MM.1S (cell line): ENCODE measurements at regions not wholly inside any gene's neighbourhood (a gene's known extent, or its start where the extent isn't known, plus 50 kb on each side); places are given as distances from the start of the nearest gene placed in this dataset.

ENCODE experiments used
- DNase-seq: peaks from one replicate; pipeline ENCODE4 v3.0.0-alpha.2; 2015
- H2AFZ ChIP-seq: fragments of 300-600 bp; sonication (generic); 2 replicates; pipeline ENCODE4 v1.6.0; 2016; ENCODE audit warnings: antibody characterized with exemption, low read length
- H3F3A ChIP-seq: fragments of 300-600 bp; sonication (generic); 2 replicates; pipeline ENCODE4 v1.6.1; 2016; ENCODE audit warnings: mild to moderate bottlenecking, antibody characterized with exemption, low read length, moderate library complexity, mixed read lengths; ENCODE audit not compliant: insufficient read depth
- H3K27ac ChIP-seq: fragments of 300-600 bp; sonication (generic); 2 replicates; pipeline ENCODE4 v1.5.1; 2016; ENCODE audit warnings: mild to moderate bottlenecking, low read length
- H3K27me3 ChIP-seq: fragments of 300-600 bp; sonication (generic); replicated peaks from 2 replicates; pipeline ENCODE4 v1.6.0; 2016; ENCODE audit warnings: low read length; ENCODE audit not compliant: insufficient read depth
- H3K36me3 ChIP-seq: fragments of 300-600 bp; sonication (generic); replicated peaks from 2 replicates; pipeline ENCODE4 v1.6.1; 2016; ENCODE audit warnings: mild to moderate bottlenecking, low read length, mixed read lengths; ENCODE audit not compliant: insufficient read depth
- H3K4me1 ChIP-seq: fragments of 300-600 bp; sonication (generic); 2 replicates; pipeline ENCODE4 v1.6.1; 2016; ENCODE audit warnings: low read length, mixed read lengths
- H3K4me2 ChIP-seq: fragments of 300-600 bp; sonication (generic); 2 replicates; pipeline ENCODE4 v1.6.0; 2016; ENCODE audit warnings: low read depth, low read length
- H3K4me3 ChIP-seq: fragments of 300-600 bp; sonication (generic); 2 replicates; pipeline ENCODE4 v1.5.1; 2016; ENCODE audit warnings: low read length, mixed read lengths
- H3K79me2 ChIP-seq: fragments of 300-600 bp; sonication (generic); 2 replicates; pipeline ENCODE4 v1.6.1; 2016; ENCODE audit warnings: mixed run types, low read length, mixed read lengths
- H3K9ac ChIP-seq: fragments of 300-600 bp; sonication (generic); 2 replicates; pipeline ENCODE4 v1.6.1; 2016; ENCODE audit warnings: low read length, mixed read lengths
- H3K9me2 ChIP-seq: fragments of 300-600 bp; sonication (generic); replicated peaks from 2 replicates; pipeline ENCODE4 v1.6.1; 2016; ENCODE audit warnings: mild to moderate bottlenecking, low read length, mixed read lengths; ENCODE audit not compliant: insufficient read depth
- H3K9me3 ChIP-seq: fragments of 300-600 bp; sonication (generic); replicated peaks from 2 replicates; pipeline ENCODE4 v1.6.1; 2016; ENCODE audit warnings: mild to moderate bottlenecking, low read length, mixed read lengths; ENCODE audit not compliant: insufficient read depth
- H4K20me1 ChIP-seq: fragments of 300-600 bp; sonication (generic); 2 replicates; pipeline ENCODE4 v1.6.1; 2016; ENCODE audit warnings: mild to moderate bottlenecking, low read length, moderate library complexity, mixed read lengths; ENCODE audit not compliant: insufficient read depth
- EZH2 ChIP-seq: fragments of 300-600 bp; sonication (generic); optimal IDR thresholded peaks from 2 replicates; pipeline ENCODE3; 2017; ENCODE audit warnings: low read depth, mild to moderate bottlenecking, antibody characterized with exemption, low read length, mixed read lengths
- EZH2phosphoT487 ChIP-seq: fragments of 300-600 bp; sonication (generic); IDR thresholded peaks from 2 replicates; pipeline ENCODE4 v1.6.1; 2018; ENCODE audit warnings: antibody characterized with exemption, low read length
- TF ChIP-seq, protein P1 (sequence below): fragments of 300-600 bp; sonication (generic); IDR thresholded peaks from 2 replicates; pipeline ENCODE4 v1.5.1; 2016; ENCODE audit warnings: antibody characterized with exemption, low read length, mixed read lengths

DNA sequence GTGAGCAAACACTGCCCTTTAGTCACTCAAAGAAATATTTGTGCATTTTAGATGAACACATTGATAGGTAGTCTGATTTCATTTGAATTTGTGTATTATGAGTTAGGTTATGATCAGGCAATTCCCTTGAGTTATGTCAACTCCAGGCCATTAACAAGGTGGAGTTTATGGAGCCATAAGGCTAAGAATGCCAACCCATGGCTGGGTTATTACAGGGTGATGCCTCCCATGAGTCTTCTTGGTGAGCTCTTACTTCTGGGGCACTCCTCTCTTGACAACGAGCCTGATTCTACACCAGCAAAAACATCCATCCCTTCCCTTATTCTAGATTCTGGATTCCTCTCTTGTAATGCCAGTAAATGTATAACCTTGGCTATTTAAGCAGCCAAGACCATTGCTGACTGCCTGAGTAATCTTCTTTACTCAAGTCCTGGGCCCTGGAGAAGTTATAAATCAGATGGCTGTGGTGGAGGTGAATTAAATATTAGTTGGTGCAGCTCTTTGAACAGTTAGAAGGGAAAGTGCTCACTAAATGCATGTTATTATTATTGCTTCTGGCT, 645.7 kb upstream of the TENM4 start:
- Histone ChIP-seq H3K9me2 (no peaks in the 10 kb centered on the region), H3K79me2 (no peaks in the 10 kb centered on the region), H4K20me1 (no peaks in the 10 kb centered on the region), H3K4me2 (no peak overlapping the region), H3K36me3 (no peaks in the 10 kb centered on the region), H2AFZ (no peak overlapping the region), H3K4me1 (no peaks in the 10 kb centered on the region), H3K27ac (no peak overlapping the region), H3K27me3 (no peaks in the 10 kb centered on the region), H3K4me3 (no peak overlapping the region), H3F3A (no peaks in the 10 kb centered on the region), H3K9me3 (no peaks in the 10 kb centered on the region), H3K9ac (no peak overlapping the region)
- DNase-seq, result no peak
- TF ChIP-seq, protein P1, sequence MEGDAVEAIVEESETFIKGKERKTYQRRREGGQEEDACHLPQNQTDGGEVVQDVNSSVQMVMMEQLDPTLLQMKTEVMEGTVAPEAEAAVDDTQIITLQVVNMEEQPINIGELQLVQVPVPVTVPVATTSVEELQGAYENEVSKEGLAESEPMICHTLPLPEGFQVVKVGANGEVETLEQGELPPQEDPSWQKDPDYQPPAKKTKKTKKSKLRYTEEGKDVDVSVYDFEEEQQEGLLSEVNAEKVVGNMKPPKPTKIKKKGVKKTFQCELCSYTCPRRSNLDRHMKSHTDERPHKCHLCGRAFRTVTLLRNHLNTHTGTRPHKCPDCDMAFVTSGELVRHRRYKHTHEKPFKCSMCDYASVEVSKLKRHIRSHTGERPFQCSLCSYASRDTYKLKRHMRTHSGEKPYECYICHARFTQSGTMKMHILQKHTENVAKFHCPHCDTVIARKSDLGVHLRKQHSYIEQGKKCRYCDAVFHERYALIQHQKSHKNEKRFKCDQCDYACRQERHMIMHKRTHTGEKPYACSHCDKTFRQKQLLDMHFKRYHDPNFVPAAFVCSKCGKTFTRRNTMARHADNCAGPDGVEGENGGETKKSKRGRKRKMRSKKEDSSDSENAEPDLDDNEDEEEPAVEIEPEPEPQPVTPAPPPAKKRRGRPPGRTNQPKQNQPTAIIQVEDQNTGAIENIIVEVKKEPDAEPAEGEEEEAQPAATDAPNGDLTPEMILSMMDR, result no peak
- TF ChIP-seq EZH2phosphoT487, result no peak
- no peak for TF ChIP-seq EZH2

GRCh38 chr11:80085563-80085962, 644.7 kb upstream of the TENM4 start:
- TF ChIP-seq EZH2, result no peak
- TF ChIP-seq EZH2phosphoT487, result no peak
- TF ChIP-seq, protein P1, result no peak
- H4K20me1 ChIP-seq, result no peaks in the 10 kb centered on the region
- no peaks in the 10 kb centered on the region for H3K79me2 ChIP-seq
- H3K36me3 ChIP-seq, result no peaks in the 10 kb centered on the region
- no peak overlapping the region for H3K27ac ChIP-seq
- H3K4me3 ChIP-seq, result no peak overlapping the region
- H3K9me3 ChIP-seq, result no peaks in the 10 kb centered on the region
- H2AFZ ChIP-seq, result no peak overlapping the region
- H3K4me1 ChIP-seq, result no peaks in the 10 kb centered on the region
- no peaks in the 10 kb centered on the region for H3K27me3 ChIP-seq
- peak; percentile 6 for DNase-seq
- H3K4me2 ChIP-seq, result no peak overlapping the region
- H3F3A ChIP-seq, result no peaks in the 10 kb centered on the region
- H3K9me2 ChIP-seq, result no peaks in the 10 kb centered on the region
- no peak overlapping the region for H3K9ac ChIP-seq

DNA sequence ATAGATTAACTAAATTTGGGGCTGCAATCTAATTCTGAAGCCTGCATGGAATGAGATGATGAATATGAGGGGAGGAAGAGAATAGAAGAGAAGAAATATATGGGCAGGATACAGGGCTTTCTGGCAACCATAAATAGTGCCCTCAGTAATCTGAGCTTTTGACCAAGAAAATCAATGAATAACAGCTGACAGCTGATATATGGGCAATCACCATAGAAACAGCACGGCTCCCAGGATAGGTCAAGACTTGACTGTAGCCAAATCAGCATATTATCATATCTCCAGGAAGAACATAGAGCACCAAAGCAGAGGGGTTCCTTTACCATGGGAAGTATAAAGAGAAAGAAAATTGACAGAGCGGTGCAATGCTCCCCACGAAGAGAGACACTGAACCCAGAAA, 643.8 kb upstream of the TENM4 start:
- no peaks in the 10 kb centered on the region for H3K36me3 ChIP-seq
- no peak overlapping the region for H2AFZ ChIP-seq
- no peak overlapping the region for H3K27ac ChIP-seq
- TF ChIP-seq EZH2 (no peak), EZH2phosphoT487 (no peak)
- TF ChIP-seq, protein P1, result no peak
- no peaks in the 10 kb centered on the region for H3K9me3 ChIP-seq
- no peaks in the 10 kb centered on the region for H3K27me3 ChIP-seq
- H3K9ac ChIP-seq, result no peak overlapping the region
- H3K9me2 ChIP-seq, result no peaks in the 10 kb centered on the region
- H3K4me1 ChIP-seq, result no peaks in the 10 kb centered on the region
- no peak for DNase-seq
- no peaks in the 10 kb centered on the region for H3F3A ChIP-seq
- no peaks in the 10 kb centered on the region for H4K20me1 ChIP-seq
- H3K4me3 ChIP-seq, result no peak overlapping the region
- no peaks in the 10 kb centered on the region for H3K79me2 ChIP-seq
- H3K4me2 ChIP-seq, result no peak overlapping the region
